Stomach (tissue), 8 donors: ENCODE measurements at regions not wholly inside any gene's neighbourhood (a gene's known extent, or its start where the extent isn't known, plus 50 kb on each side); places are given as distances from the start of the nearest gene placed in this dataset.

ENCODE experiments used
- DNase-seq, 2 donors: peaks; one replicate each; pipeline versions ENCODE4 v3.0.0 to v3.0.0-alpha.2; 2013 to 2019
- H3K27ac ChIP-seq, 5 donors: fragments of 200-600 bp in 4 of 5; sonication (generic) in 4 of 5; one replicate each; pipeline ENCODE4 v1.5.1; 2013 to 2019; ENCODE audit warnings: mild to moderate bottlenecking in 1 of 5, moderate library complexity in 1 of 5
- H3K27me3 ChIP-seq, 3 donors: fragments of 200-600 bp; sonication (generic); one replicate each; pipeline ENCODE4 v1.5.1; 2017 to 2019; ENCODE audit warnings: mixed run types in 1 of 3
- H3K36me3 ChIP-seq, 4 donors: fragments of 200-600 bp; sonication (generic); 1 replicate in 3 of 4; 2 replicates in 1 of 4; pipeline ENCODE4 v1.5.1; 2016 to 2019
- H3K4me1 ChIP-seq, 4 donors: fragments of 200-600 bp; sonication (generic); one replicate each; pipeline ENCODE4 v1.5.1; 2016 to 2019
- H3K4me3 ChIP-seq, 4 donors: fragments of 200-600 bp; sonication (generic) in 3 of 4; one replicate each; pipeline ENCODE4 v1.5.1; 2016 to 2019; ENCODE audit warnings: mild to moderate bottlenecking in 1 of 4
- H3K9me3 ChIP-seq, 4 donors: fragments of 200-600 bp; sonication (generic); one replicate each; pipeline ENCODE4 v1.5.1; 2016 to 2019
- EP300 ChIP-seq: sonication (generic); formaldehyde crosslinking; IDR thresholded peaks from one replicate; pipeline ENCODE4 v1.6.1; 2017; ENCODE audit warnings: antibody characterized with exemption
- POLR2A ChIP-seq, 4 donors: fragments of 450-650 bp; IDR thresholded peaks; one replicate each; pipeline ENCODE4 v1.6.1; 2016; ENCODE audit warnings: antibody characterized with exemption in 4 of 4, control low read depth in 2 of 4, mild to moderate bottlenecking in 1 of 4, moderate library complexity in 1 of 4
- POLR2AphosphoS5 ChIP-seq, 3 donors: sonication (generic); formaldehyde crosslinking; IDR thresholded peaks; one replicate each; pipeline ENCODE4 v1.6.1; 2016; ENCODE audit warnings: antibody characterized with exemption in 3 of 3
- WGBS, 5 donors: extraction: QIAGEN DNeasy Blood & Tissue Kit in 3 of 5; methylation state at CpG; one replicate each; pipeline versions ENCODE4 v1.1.5 to v1.1.7; 2013 to 2018; 5-methylcytosine and 5-hydroxymethylcytosine counted together
- intact Hi-C: fragments of 100-400 bp; cut with DNase I; formaldehyde crosslinking; loops from one replicate; pipeline ENCODE4 v1.15.1; 2023; ENCODE audit warnings: low total_unique reads
- TF ChIP-seq, protein P1 (sequence below), 7 experiments: fragments of 450-650 bp in 4 of 7; fragments of 200-600 bp in 3 of 7; sonication (generic) in 3 of 7; IDR thresholded peaks; one replicate each; pipeline ENCODE4 v1.5.1; 2016 to 2019; ENCODE audit warnings: antibody characterized with exemption in 7 of 7, control low read depth in 2 of 7, mild to moderate bottlenecking in 1 of 7
- donor health status: healthy with polysubstance abuse.
- donor health status: Bipolar disorder and iron deficiency.
- donor health status: healthy.

DNA sequence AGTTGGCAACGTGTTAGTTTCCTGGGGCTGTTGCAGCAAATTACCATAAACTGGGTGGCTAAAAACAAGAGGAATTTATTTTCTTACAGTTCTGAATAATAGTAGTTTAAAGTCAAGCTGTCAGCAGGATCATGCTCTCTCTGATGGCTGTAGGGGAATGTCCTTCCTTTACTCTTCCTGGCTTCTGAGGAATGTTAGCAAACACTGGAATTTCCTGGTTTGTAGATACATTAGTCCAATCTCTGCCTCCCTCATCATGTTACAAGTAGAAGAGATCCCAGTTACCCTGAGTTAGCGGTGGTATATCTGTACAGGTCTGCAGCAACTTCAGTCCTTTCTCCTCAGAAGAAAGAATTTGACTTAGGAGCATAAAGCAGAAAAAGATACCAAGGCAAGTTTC lies 2249.1 kb downstream of the NCAM2 start:
- intact Hi-C loops: no loop called here
- Histone ChIP-seq H3K27me3 (no peaks in the 10 kb centered on the region), H3K4me3 (no peak overlapping the region), H3K9me3 (no peaks in the 10 kb centered on the region), H3K4me1 (no peaks in the 10 kb centered on the region), H3K36me3 (no peaks in the 10 kb centered on the region), H3K27ac (no peak overlapping the region)
- 40 to 52% (median 47%) methylated on average over 2 of the region's 2 CpGs for WGBS, 5 donors
- TF ChIP-seq POLR2A (IDR thresholded peaks at IDR 0.05) (no peak), EP300 (no peak), POLR2AphosphoS5 (IDR thresholded peaks at IDR 0.05) (no peak)
- TF ChIP-seq, protein P1, sequence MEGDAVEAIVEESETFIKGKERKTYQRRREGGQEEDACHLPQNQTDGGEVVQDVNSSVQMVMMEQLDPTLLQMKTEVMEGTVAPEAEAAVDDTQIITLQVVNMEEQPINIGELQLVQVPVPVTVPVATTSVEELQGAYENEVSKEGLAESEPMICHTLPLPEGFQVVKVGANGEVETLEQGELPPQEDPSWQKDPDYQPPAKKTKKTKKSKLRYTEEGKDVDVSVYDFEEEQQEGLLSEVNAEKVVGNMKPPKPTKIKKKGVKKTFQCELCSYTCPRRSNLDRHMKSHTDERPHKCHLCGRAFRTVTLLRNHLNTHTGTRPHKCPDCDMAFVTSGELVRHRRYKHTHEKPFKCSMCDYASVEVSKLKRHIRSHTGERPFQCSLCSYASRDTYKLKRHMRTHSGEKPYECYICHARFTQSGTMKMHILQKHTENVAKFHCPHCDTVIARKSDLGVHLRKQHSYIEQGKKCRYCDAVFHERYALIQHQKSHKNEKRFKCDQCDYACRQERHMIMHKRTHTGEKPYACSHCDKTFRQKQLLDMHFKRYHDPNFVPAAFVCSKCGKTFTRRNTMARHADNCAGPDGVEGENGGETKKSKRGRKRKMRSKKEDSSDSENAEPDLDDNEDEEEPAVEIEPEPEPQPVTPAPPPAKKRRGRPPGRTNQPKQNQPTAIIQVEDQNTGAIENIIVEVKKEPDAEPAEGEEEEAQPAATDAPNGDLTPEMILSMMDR (IDR thresholded peaks at IDR 0.05): no peak
- no peak for DNase-seq

DNA sequence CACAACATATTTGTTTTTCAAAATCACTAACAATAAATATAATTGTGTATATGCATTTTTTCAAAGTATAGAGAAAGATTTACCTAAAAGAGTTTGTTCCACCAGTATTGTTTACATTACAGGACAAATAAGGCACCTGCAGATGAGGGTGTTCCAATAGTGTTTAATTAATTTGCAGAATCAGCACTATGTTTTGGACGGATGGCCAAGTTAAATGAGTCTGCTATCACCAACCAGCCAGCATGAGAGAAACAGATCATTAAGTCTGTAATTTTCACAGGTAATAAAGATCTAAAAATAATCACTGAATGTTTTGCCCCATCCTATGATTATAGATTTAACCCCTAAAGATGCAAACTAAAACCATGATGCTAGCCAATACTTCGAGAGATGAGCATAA lies 2247.0 kb downstream of the NCAM2 start:
- Histone ChIP-seq H3K27ac (no peak overlapping the region), H3K27me3 (no peaks in the 10 kb centered on the region), H3K4me1 (no peaks in the 10 kb centered on the region), H3K9me3 (no peaks in the 10 kb centered on the region), H3K4me3 (no peak overlapping the region), H3K36me3 (no peaks in the 10 kb centered on the region)
- DNase-seq: no peak
- intact Hi-C loops: no loop called here
- WGBS, 5 donors: 63 to 76% (median 72%) methylated on average over 2 of the region's 2 CpGs
- TF ChIP-seq POLR2A (IDR thresholded peaks at IDR 0.05) (no peak), EP300 (no peak), POLR2AphosphoS5 (IDR thresholded peaks at IDR 0.05) (no peak)
- TF ChIP-seq, protein P1 (IDR thresholded peaks at IDR 0.05): no peak

DNA sequence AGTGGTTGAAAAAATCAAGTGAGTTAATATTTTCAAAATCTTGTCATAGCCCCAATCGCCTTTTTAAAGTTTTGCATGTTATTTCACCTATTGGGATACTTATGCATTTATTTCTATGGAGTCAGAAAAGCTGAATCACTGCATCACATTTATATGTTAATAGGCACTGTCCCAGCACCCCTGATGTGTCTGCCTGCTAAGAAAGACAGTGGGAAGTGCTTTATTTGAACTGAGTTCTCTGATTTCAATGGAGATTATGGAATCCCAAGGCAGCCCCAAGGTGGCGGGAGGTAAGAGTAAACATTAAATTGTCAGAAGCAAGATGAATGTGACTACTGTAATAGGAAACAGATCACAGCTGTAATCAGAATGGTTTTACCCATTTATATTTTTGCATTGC lies 2225.7 kb downstream of the NCAM2 start:
- 44 to 58% (median 55%) methylated on average over 2 of the region's 2 CpGs for WGBS, 5 donors
- H3K4me3 ChIP-seq: no peak overlapping the region
- peaks cover 0 to 9% (median 0%) of the 10 kb centered on the region in 4 donors for H3K9me3 ChIP-seq
- intact Hi-C loops: no loop called here
- no peaks in the 10 kb centered on the region for H3K4me1 ChIP-seq
- no peak for DNase-seq
- no peak overlapping the region for H3K27ac ChIP-seq
- TF ChIP-seq, protein P1 (IDR thresholded peaks at IDR 0.05): no peak
- TF ChIP-seq POLR2AphosphoS5 (IDR thresholded peaks at IDR 0.05): no peak
- no peak for TF ChIP-seq EP300
- TF ChIP-seq POLR2A (IDR thresholded peaks at IDR 0.05): no peak
- H3K36me3 ChIP-seq: no peaks in the 10 kb centered on the region
- no peaks in the 10 kb centered on the region for H3K27me3 ChIP-seq

DNA sequence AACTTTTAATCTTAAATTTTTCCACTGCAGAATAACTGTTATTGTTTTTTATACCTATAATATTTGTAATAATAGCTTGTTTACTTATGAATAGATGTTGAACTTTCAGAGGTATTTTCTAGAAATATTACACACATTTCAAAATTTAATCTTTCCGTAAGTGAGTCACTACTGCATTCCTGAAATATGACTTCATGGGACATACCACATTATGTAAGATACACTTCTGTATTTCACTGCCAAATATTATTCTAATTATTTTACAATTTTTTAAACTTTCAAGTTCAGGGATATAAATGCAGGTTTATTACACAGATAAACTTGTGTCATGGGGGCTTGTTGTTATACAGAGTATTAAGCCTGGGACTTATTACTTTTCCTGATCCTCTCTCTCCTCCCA lies 2220.5 kb downstream of the NCAM2 start:
- Histone ChIP-seq H3K27me3 (no peaks in the 10 kb centered on the region), H3K4me3 (no peak overlapping the region), H3K9me3 (peaks cover 0 to 7% (median 2%) of the 10 kb centered on the region in 4 donors), H3K4me1 (no peaks in the 10 kb centered on the region), H3K27ac (no peak overlapping the region), H3K36me3 (no peaks in the 10 kb centered on the region)
- no peak for TF ChIP-seq EP300
- TF ChIP-seq POLR2AphosphoS5 (IDR thresholded peaks at IDR 0.05): no peak
- TF ChIP-seq, protein P1 (IDR thresholded peaks at IDR 0.05): no peak
- no peak for TF ChIP-seq POLR2A (IDR thresholded peaks at IDR 0.05)
- intact Hi-C loops: no loop called here
- DNase-seq: no peak
- WGBS, 5 donors: 81 to 92% (median 88%) methylated on average over 1 of the region's 1 CpG
